ENCODE measurements at regions not wholly inside any gene's neighbourhood (a gene's known extent, or its start where the extent isn't known, plus 50 kb on each side); places are given as distances from the start of the nearest gene placed in this dataset.

DNA sequence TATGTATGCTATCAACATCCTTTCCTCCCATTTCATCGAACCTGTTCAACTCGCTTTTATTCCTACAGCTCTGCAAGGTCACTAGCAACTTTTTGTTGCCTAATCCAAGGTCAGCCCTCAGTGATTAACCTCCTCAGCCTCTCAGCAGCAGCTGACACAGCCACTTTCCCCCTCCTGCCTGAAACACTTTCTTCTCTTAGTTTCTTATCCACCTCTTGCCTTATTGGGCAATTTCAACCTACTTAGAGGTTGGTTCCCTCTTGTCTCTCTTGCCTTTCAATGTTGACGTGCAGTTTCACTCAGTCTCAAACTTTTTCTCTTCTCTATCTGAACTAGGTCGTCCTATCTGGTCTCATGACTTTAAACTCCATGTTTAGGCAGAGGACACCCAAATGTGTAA lies 156.3 kb downstream of the C1orf94 start:
- 0% methylated on average over 4 of the region's 4 CpGs for WGBS (ENCODE audit: insufficient coverage, low coverage, missing lambda C conversion rate)
- in situ Hi-C loops (cut with MboI) = no loop called here
- TF ChIP-seq ZNF3 (CRISPR knock-in tag; IDR thresholded peaks at IDR 0.05) = no peak
- no peak for TF ChIP-seq SLC30A9 (CRISPR knock-in tag; IDR thresholded peaks at IDR 0.05)
- TF ChIP-seq, protein P1, sequence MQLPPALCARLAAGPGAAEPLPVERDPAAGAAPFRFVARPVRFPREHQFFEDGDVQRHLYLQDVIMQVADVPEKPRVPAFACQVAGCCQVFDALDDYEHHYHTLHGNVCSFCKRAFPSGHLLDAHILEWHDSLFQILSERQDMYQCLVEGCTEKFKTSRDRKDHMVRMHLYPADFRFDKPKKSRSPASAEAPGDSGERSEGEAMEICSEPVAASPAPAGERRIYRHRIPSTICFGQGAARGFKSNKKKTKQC (CRISPR knock-in tag; IDR thresholded peaks at IDR 0.05) = no peak
- TF ChIP-seq DACH1 (IDR thresholded peaks at IDR 0.05; ENCODE audit: partially characterized antibody) = no peak
- no peak for TF ChIP-seq HINFP (tag; conservative IDR thresholded peaks at IDR 0.05; ENCODE audit: low read depth)
- TF ChIP-seq HNRNPL (IDR thresholded peaks at IDR 0.05; ENCODE audit: low read depth, low read length) = no peak
- no peak for TF ChIP-seq WHSC1 (IDR thresholded peaks at IDR 0.05; ENCODE audit: low read length)
- TF ChIP-seq CUX1 (CRISPR knock-in tag; IDR thresholded peaks at IDR 0.05) = no peak
- TF ChIP-seq RBM22 (IDR thresholded peaks at IDR 0.05; ENCODE audit: low read depth, low read length, poor library complexity, severe bottlenecking) = no peak
- TF ChIP-seq CBFB (CRISPR knock-in tag; IDR thresholded peaks at IDR 0.05) = no peak
- no peak for TF ChIP-seq EWSR1 (IDR thresholded peaks at IDR 0.05; ENCODE audit: borderline replicate concordance, low read depth, partially characterized antibody)
- TF ChIP-seq ATF2 (CRISPR knock-in tag; IDR thresholded peaks at IDR 0.05) = no peak
- no peak for TF ChIP-seq NFRKB (IDR thresholded peaks at IDR 0.05; ENCODE audit: low read depth)
- no peak for TF ChIP-seq EP300 (IDR thresholded peaks at IDR 0.05; ENCODE audit: low read length)
- TF ChIP-seq FOXJ3 (CRISPR knock-in tag; IDR thresholded peaks at IDR 0.05) = no peak
- TF ChIP-seq ELF1 (tag; IDR thresholded peaks at IDR 0.05) = no peak

More for the DNA sequence above, 156.3 kb downstream of the C1orf94 start:
- ChIA-PET POLR2A (interaction anchor here (0.6 kb wide), 2 partner anchors 26 to 115 kb away, joined by 3 read pairs; no protein-coding TSS in a partner anchor), CTCF (ENCODE audit: low intra/inter-chr PET ratio) (no interaction called here)
- no peaks in the 10 kb centered on the region for H3K9me3 ChIP-seq (replicated peaks; ENCODE audit: control insufficient read depth, insufficient read depth, low read depth, low read length)
- no peak overlapping the region for H3K9ac ChIP-seq (ENCODE audit: insufficient read depth in 1 of 2, low read depth in 2 of 2, low read length in 2 of 2)
- H4K20me1 ChIP-seq (replicated peaks; ENCODE audit: control insufficient read depth, insufficient read depth, low read length) = no peaks in the 10 kb centered on the region
- no peak overlapping the region for H3K4me3 ChIP-seq
- H3K9me1 ChIP-seq (ENCODE audit: control insufficient read depth, insufficient read depth, low read length) = no peaks in the 10 kb centered on the region
- ATAC-seq (no peak), FAIRE-seq (no peak), DNase-seq (ENCODE audit: extremely low read depth in 1 of 4, low spot score in 3 of 4) (no peak)
- no peaks in the 10 kb centered on the region for H3K36me3 ChIP-seq (ENCODE audit: control insufficient read depth, insufficient read depth, low read length)
- no peaks in the 10 kb centered on the region for H3K4me1 ChIP-seq (replicated peaks in 1 of 2; ENCODE audit: control insufficient read depth in 2 of 2, insufficient read depth in 2 of 2, low read length in 2 of 2)
- no TSS peak for BruUV-seq (replicated peaks)
- H3K79me2 ChIP-seq (ENCODE audit: control insufficient read depth, insufficient read depth, low read length) = no peaks in the 10 kb centered on the region
- intact Hi-C loops (cut with micrococcal nuclease) = no loop called here
- no peak overlapping the region for H3K27ac ChIP-seq (ENCODE audit: extremely low read depth, low read depth, low read length)
- peaks cover under 1% of the 10 kb centered on the region in 2 experiments; a peak in 3 of 5 replicates for H3K27me3 ChIP-seq (ENCODE audit: control insufficient read depth in 2 of 2, insufficient read depth in 2 of 2, low read length in 2 of 2)
- H3K4me2 ChIP-seq (ENCODE audit: insufficient read depth, low read length) = no peak overlapping the region
- no peak overlapping the region for H2AFZ ChIP-seq (ENCODE audit: low read depth, low read length)

Measured in K562 (cell line).